Subcutaneous abdominal adipose tissue (tissue), 5 donors: ENCODE measurements at regions not wholly inside any gene's neighbourhood (a gene's known extent, or its start where the extent isn't known, plus 50 kb on each side); places are given as distances from the start of the nearest gene placed in this dataset.
"Not testable (repeated sequence)": the region's sequence is repeated elsewhere in the genome, so short reads cannot be mapped to it uniquely, and the experiment has no call there.

Source experiments
- H3K27ac ChIP-seq: one replicate; pipeline ENCODE4 v1.7.0; 2013; ENCODE audit warnings: low read depth, mild to moderate bottlenecking, inconsistent platforms, low read length, moderate library complexity
- H3K27me3 ChIP-seq, 5 donors: one replicate each; pipeline ENCODE4 v1.7.0; 2013; ENCODE audit warnings: low read length in 5 of 5, inconsistent platforms in 1 of 5; ENCODE audit not compliant: control insufficient read depth in 5 of 5, insufficient read depth in 4 of 5
- H3K36me3 ChIP-seq, 5 donors: one replicate each; pipeline ENCODE4 v1.7.0; 2013; ENCODE audit warnings: low read length in 5 of 5; ENCODE audit not compliant: control insufficient read depth in 5 of 5, insufficient read depth in 5 of 5
- H3K4me1 ChIP-seq, 5 donors: one replicate each; pipeline ENCODE4 v1.7.0; 2013; ENCODE audit warnings: low read length in 5 of 5, mild to moderate bottlenecking in 3 of 5, moderate library complexity in 1 of 5; ENCODE audit not compliant: control insufficient read depth in 5 of 5, insufficient read depth in 5 of 5
- H3K4me3 ChIP-seq, 5 donors: one replicate each; pipeline ENCODE4 v1.7.0; 2013; ENCODE audit warnings: low read length in 5 of 5, low read depth in 1 of 5
- H3K9ac ChIP-seq, 5 donors: one replicate each; pipeline ENCODE4 v1.7.0; 2013; ENCODE audit warnings: low read length in 5 of 5, mild to moderate bottlenecking in 4 of 5, moderate library complexity in 3 of 5
- H3K9me3 ChIP-seq, 5 donors: one replicate each; pipeline ENCODE4 v1.7.0; 2013; ENCODE audit warnings: low read length in 5 of 5; ENCODE audit not compliant: control insufficient read depth in 5 of 5
- donor health status: healthy.
- donor health status: healthy.
- donor health status: healthy.
- donor health status: healthy.
- donor health status: healthy.

DNA sequence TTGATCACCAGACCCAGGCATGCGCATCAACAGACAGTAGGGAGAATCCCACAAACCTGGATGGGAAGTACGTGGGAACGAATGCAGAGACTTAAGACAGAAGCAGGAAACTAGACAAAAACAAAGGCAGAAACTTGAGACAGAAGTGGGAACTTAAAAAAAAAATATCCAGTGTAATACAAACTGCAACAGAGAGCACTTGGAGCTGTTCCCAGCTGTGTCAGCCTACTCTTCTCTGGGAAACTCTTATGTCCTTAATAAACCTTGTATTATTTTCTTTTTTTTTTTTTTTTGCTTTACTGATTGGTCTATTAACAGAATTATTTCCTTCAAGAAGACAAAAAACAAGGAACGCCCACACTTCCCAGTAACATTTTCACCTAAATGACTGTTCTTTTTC is 1818.1 kb upstream of the RAG2 start:
- Histone ChIP-seq H3K9ac (no peak overlapping the region), H3K9me3 (no peaks in the 10 kb centered on the region), H3K4me3 (no peak overlapping the region)

DNA sequence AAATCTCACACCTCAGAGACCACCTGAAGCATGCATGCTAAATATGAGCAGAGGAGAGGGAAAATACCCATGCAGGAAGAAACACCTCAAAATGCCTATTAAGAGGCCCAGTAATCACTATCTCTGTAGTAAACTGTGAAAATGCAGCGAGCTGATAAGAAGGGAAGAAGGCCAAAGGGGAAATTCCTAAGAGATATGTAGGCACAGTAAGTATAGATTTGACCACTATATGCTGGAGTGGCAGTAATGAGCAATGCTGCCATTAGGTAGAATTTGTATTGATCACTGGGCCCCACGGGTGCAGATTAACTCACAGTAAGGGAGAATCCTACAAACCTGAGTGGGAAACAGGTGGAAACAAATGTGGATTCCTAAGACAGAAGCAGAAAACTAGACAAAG is 1813.1 kb upstream of the RAG2 start:
- Histone ChIP-seq H3K4me3 (no peak overlapping the region), H3K4me1 (no peaks in the 10 kb centered on the region), H3K36me3 (no peaks in the 10 kb centered on the region), H3K27me3 (no peaks in the 10 kb centered on the region), H3K9ac (no peak overlapping the region), H3K27ac (no peak overlapping the region), H3K9me3 (peaks cover 0 to 3% (median 0%) of the 10 kb centered on the region in 5 donors)

More for the DNA sequence above, 1818.1 kb upstream of the RAG2 start:
- Histone ChIP-seq H3K36me3 (no peaks in the 10 kb centered on the region), H3K27ac (no peak overlapping the region), H3K27me3 (no peaks in the 10 kb centered on the region), H3K4me1 (no peaks in the 10 kb centered on the region)

DNA sequence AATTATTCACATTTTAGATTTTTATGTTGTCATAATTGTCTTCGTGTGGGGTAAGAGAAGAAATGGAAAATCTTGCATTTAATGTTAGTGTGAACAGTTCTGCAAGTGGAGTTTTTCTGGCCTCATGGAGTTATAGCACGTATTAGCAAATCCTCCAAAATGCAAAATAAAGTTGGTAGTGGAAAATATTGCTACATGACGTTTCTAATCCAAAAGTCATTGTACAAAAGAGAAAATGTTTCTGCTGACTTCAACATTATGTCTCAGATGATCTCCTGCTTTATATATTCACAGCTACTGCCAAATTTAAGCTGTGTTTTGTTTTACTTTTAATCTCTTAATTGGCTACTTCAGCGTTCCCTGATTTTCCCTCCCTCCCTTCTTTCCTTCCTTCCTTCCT is 1804.0 kb upstream of the RAG2 start:
- no peak overlapping the region for H3K4me3 ChIP-seq
- H3K27me3 ChIP-seq: no peaks in the 10 kb centered on the region
- H3K9ac ChIP-seq: no peak overlapping the region
- H3K36me3 ChIP-seq: no peaks in the 10 kb centered on the region
- H3K4me1 ChIP-seq: no peaks in the 10 kb centered on the region
- H3K9me3 ChIP-seq: peaks cover 0 to 4% (median 0%) of the 10 kb centered on the region in 5 donors
- H3K27ac ChIP-seq: no peak overlapping the region

DNA sequence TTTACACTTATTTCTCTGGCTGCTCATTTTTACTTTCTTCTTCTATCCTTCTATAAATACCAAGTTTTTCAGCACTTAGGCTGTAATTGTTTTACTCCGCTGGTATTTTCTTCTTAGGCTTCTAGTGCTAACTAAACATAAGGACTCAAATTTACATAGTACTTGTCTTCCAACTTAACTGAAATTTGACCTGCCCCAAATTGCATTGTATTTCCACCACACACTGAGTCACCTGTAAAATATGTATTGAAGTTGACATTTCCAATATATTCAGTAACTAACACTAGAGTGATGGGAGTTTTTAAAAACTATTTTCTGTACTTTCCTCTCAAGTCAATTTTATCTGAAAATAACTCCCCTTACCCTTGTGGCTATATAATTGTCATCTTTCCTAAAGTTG is 1794.1 kb upstream of the RAG2 start:
- Histone ChIP-seq H3K9me3 (peaks cover 0 to 4% (median 0%) of the 10 kb centered on the region in 5 donors), H3K27ac (no peak overlapping the region), H3K4me1 (no peaks in the 10 kb centered on the region), H3K4me3 (no peak overlapping the region), H3K9ac (no peak overlapping the region), H3K27me3 (no peaks in the 10 kb centered on the region), H3K36me3 (no peaks in the 10 kb centered on the region)

DNA sequence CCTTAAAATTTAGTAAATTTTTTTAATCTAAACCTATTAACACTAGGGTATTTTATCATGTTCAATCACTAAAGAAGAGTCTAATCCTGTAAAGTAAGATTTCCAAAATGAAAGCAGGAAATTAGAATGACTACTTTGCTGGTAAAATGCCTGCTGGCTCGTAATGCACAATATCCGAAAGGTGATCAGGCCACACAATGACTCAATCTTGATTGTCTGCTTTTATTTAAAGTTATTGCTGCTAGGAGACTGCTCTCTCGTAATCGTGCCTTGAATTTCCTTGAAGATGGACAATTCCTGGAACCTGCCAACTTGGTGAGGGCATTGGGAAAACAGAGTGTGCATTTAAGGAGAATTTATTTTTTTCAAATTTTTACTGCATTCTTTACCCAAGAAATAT is 1786.5 kb upstream of the RAG2 start:
- H3K4me3 ChIP-seq: no peak overlapping the region
- H3K9me3 ChIP-seq: peaks cover 0 to 4% (median 0%) of the 10 kb centered on the region in 5 donors
- no peaks in the 10 kb centered on the region for H3K4me1 ChIP-seq

DNA sequence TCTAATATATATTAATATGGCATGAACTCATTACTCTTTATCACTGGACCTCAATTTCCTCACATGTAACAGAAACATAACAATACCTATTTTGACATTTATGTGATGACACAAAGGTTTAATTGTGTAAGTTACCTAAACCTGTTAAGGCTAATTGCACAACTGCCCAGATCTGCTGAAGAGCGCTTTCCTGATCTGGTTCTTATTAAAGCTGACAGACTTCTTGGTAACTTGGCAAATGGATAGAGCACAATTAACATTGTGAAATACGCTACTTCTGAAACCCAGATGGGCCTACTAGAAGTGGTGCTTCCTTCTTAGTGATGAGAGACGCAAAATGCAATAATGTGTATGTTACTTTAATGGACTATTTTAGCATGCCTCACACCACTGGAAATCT is 1767.2 kb upstream of the RAG2 start:
- Histone ChIP-seq H3K9ac (no peak overlapping the region), H3K36me3 (no peaks in the 10 kb centered on the region), H3K9me3 (no peaks in the 10 kb centered on the region), H3K4me1 (no peaks in the 10 kb centered on the region), H3K27me3 (no peaks in the 10 kb centered on the region), H3K27ac (no peak overlapping the region), H3K4me3 (no peak overlapping the region)

More for the DNA sequence above, 1786.5 kb upstream of the RAG2 start:
- Histone ChIP-seq H3K9ac (no peak overlapping the region), H3K27ac (no peak overlapping the region), H3K36me3 (no peaks in the 10 kb centered on the region), H3K27me3 (no peaks in the 10 kb centered on the region)

DNA sequence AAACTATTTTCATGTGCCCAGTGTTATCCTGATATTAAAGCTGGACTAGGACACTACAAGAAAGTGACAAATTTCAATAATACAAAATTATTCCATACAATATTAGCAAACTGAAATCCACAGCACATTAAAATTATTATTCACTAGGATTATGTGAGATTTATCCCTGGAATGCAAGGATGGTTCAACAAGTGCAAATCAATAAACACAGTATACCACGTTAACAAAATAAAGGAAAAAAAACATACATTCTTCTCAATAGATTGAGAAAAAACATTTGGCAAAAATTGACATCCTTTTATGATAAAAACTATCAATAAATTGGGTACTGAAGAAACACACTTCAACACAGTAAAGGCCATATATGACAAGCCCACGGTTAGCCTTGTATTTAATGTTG is 1758.2 kb upstream of the RAG2 start:
- Histone ChIP-seq H3K36me3 (no peaks in the 10 kb centered on the region), H3K27ac (no peak overlapping the region), H3K4me1 (no peaks in the 10 kb centered on the region), H3K4me3 (no peak overlapping the region), H3K9me3 (peaks cover 0 to 12% (median 3%) of the 10 kb centered on the region in 5 donors), H3K9ac (no peak overlapping the region), H3K27me3 (no peaks in the 10 kb centered on the region)

DNA sequence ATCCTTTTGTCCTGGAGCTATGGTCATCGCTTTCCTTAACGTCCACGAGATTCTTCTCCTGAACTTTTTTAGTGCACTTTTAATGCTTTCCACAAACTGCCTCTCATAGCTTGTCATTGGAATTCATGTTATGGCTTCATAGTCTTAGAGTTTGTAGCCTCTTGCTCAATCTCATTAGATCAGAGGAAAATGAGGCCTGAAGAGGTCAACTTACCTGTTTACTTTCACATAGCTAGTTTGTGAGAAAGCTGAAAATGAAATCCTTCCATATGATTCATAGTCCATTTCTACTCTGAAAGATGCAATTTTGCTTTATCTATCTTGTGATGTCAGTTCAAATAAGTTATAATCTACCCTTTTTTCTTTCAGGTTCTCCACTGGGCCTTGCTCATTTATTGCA is 1747.2 kb upstream of the RAG2 start:
- Histone ChIP-seq H3K4me1 (peaks cover 0 to 4% (median 0%) of the 10 kb centered on the region in 5 donors), H3K27me3 (no peaks in the 10 kb centered on the region), H3K9me3 (peaks cover 0 to 8% (median 3%) of the 10 kb centered on the region in 5 donors), H3K9ac (no peak overlapping the region), H3K27ac (no peak overlapping the region), H3K36me3 (no peaks in the 10 kb centered on the region), H3K4me3 (no peak overlapping the region)

DNA sequence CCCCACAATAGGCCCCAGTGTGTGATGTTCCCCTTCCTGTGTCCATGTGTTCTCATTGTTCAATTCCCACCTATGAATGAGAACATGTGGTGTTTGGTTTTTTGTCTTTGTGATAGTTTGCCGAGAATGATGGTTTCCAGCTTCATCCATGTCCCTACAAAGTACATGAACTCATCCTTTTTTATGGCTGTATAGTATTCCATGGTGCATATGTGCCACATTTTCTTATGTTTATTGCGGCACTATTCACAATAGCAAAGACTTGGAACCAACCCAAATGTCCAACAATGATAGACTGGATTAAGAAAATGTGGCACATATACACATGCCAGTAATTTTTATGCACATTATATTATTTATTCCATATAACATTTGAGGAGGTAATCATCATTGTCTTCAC is 1743.6 kb upstream of the RAG2 start:
- not testable (repeated sequence) for H3K9me3 ChIP-seq, H3K9ac ChIP-seq, H3K36me3 ChIP-seq, H3K4me3 ChIP-seq, H3K27me3 ChIP-seq, H3K27ac ChIP-seq, H3K4me1 ChIP-seq

DNA sequence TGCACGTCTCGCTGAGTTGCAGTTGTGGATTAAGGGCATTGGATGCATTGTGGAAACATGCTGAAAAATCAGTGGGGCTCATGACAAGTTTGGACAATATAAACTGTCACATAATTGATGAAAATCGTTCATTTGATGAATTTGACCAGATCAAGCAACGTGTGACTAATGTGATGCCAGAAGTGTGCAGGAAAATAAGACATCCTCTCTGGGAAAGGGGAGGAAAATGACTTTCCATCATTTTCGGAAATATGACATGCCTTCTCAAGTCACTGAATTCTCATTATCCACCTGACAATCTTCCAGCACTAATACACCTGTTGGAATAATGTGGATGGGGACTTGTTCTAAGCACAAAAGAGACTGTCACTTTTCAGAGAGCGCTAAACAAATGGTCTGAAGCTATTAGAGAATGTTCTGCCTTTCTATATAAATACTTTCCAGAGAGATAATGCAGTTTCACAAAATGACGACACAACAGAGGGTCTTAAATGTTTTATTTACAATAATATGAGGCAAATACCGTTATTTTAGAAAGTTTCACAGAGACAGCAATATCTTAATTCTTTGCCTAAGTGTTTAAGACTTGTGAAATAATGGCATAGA is 1741.9 kb upstream of the RAG2 start:
- Histone ChIP-seq H3K4me3 (no peak overlapping the region), H3K9me3 (peaks cover 0 to 2% (median 0%) of the 10 kb centered on the region in 5 donors), H3K36me3 (no peaks in the 10 kb centered on the region), H3K4me1 (no peaks in the 10 kb centered on the region), H3K9ac (no peak overlapping the region), H3K27me3 (no peaks in the 10 kb centered on the region), H3K27ac (no peak overlapping the region)

DNA sequence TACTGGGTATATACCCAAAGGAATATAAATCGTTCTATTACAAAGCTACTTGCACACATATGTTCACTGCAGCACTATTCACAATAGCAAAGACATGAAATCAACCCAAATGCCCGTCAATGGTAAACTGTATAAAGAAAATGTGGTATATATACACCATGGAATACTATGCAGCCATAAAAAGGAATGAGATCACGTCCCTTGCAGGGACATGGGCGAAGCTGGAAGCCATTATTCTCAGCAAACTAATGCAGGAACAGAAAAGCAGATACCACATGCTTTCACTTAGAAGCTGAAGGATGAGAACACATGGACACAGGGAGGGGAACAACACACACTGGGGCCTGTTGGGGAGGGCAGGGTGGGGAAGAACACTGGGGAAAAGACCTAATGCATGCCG is 1740.0 kb upstream of the RAG2 start:
- H3K9me3 ChIP-seq, H3K9ac ChIP-seq, H3K27ac ChIP-seq, H3K36me3 ChIP-seq, H3K27me3 ChIP-seq, H3K4me1 ChIP-seq, H3K4me3 ChIP-seq: not testable (repeated sequence)
